BLaER1 (cell line): ENCODE measurements at regions not wholly inside any gene's neighbourhood (a gene's known extent, or its start where the extent isn't known, plus 50 kb on each side); places are given as distances from the start of the nearest gene placed in this dataset.

Source experiments
- H3K27ac ChIP-seq: shearing (Covaris generic); formaldehyde crosslinking; 2 replicates; pipeline ENCODE4 v1.8.1; 2022
- H3K27me3 ChIP-seq: shearing (Covaris generic); formaldehyde crosslinking; 2 replicates; pipeline ENCODE4 v1.8.1; 2022
- H3K36me3 ChIP-seq: shearing (Covaris generic); formaldehyde crosslinking; 2 replicates; pipeline ENCODE4 v1.8.1; 2022
- H3K4me1 ChIP-seq: shearing (Covaris generic); formaldehyde crosslinking; 2 replicates; pipeline ENCODE4 v1.8.1; 2022
- H3K4me2 ChIP-seq: shearing (Covaris generic); formaldehyde crosslinking; 2 replicates; pipeline ENCODE4 v1.8.1; 2022
- H3K4me3 ChIP-seq: shearing (Covaris generic); formaldehyde crosslinking; 2 replicates; pipeline ENCODE4 v1.8.1; 2022
- H3K9ac ChIP-seq: shearing (Covaris generic); formaldehyde crosslinking; 2 replicates; pipeline ENCODE4 v1.8.1; 2022
- H3K9me3 ChIP-seq: shearing (Covaris generic); formaldehyde crosslinking; 2 replicates; pipeline ENCODE4 v1.8.1; 2022
- H4K20me1 ChIP-seq: shearing (Covaris generic); formaldehyde crosslinking; 2 replicates; pipeline ENCODE4 v1.8.1; 2022
- Cebpa-rat ChIP-seq: shearing (Covaris generic); IDR thresholded peaks from 2 replicates; pipeline ENCODE4 v1.8.1; 2022

DNA sequence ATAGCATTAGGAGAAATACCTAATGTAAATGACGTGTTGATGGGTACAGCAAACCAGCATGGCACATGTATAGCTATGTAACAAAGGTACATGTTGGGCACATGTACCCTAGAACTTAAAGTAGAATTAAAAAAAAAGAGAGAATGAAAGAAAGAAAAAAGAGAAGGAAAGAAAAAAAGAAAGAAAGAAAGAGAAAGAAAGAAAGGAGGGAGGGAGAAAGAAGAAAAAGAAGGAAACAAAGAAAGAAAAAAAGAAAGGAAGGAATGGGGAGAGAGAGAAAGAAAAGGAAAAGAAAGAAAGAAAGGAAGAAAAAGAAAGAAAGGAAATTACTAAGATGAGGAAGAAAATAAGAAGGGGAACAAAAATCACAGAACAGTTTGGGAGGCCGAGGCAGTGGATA lies 925.5 kb downstream of the LRFN5 start:
- no peak for TF ChIP-seq Cebpa-rat
- H3K9ac ChIP-seq = no peak overlapping the region
- no peak overlapping the region for H3K4me3 ChIP-seq
- no peaks in the 10 kb centered on the region for H3K36me3 ChIP-seq
- no peak overlapping the region for H3K4me2 ChIP-seq
- no peaks in the 10 kb centered on the region for H3K27me3 ChIP-seq
- no peak overlapping the region for H3K27ac ChIP-seq
- no peaks in the 10 kb centered on the region for H3K4me1 ChIP-seq
- H4K20me1 ChIP-seq = no peaks in the 10 kb centered on the region
- H3K9me3 ChIP-seq = no peaks in the 10 kb centered on the region

DNA sequence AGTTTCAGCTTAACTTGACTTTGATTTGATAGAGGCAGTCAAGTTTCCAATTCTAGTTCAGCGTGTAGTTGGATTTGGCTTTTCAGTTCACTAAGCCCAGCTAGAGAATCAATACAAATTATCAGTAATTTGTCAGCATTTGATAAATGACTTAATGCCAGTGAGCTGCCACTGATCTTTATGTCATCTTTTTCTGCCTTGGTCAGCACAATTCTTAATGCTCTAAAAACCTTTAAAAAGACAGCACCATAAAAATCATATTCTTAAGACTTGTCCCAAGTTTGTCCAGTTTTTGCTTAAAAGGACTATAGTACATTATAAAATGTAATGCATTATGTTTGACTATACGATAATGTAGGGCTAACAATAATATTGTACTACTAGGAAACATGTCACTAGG lies 920.5 kb downstream of the LRFN5 start:
- Histone ChIP-seq H3K27me3 (no peaks in the 10 kb centered on the region), H3K27ac (no peak overlapping the region), H3K4me1 (0 out of 2 replicates have a peak, but pooled peaks cover 6% of the 10 kb centered on the region), H3K4me2 (no peak overlapping the region), H3K4me3 (no peak overlapping the region), H4K20me1 (no peaks in the 10 kb centered on the region), H3K9me3 (no peaks in the 10 kb centered on the region), H3K9ac (no peak overlapping the region), H3K36me3 (no peaks in the 10 kb centered on the region)
- TF ChIP-seq Cebpa-rat = no peak

DNA sequence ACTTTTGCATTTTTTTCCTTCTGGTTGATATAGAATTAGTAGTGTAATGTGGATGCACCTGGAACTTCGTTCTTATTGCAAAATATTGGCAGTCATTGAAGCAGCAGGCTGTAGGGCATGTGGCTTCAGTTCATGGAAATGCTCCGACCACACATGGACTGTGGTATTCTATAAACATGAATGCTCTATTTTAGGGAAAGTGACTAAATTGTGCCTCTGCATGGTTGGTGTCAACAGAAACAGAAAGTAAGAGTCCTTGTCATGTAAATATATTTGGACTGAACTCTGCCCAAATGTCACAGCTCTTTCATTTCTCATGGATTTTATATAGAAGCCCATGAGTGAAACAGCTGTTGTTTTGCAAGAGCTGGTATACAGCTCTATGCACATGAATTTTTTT lies 917.0 kb downstream of the LRFN5 start:
- Histone ChIP-seq H3K9me3 (no peaks in the 10 kb centered on the region), H3K4me1 (0 out of 2 replicates have a peak, but pooled peaks cover 6% of the 10 kb centered on the region), H3K4me3 (no peak overlapping the region), H3K36me3 (no peaks in the 10 kb centered on the region), H3K27me3 (no peaks in the 10 kb centered on the region), H3K4me2 (no peak overlapping the region; the same call in 1 of the 2 replicates), H4K20me1 (no peaks in the 10 kb centered on the region), H3K27ac (no peak overlapping the region), H3K9ac (no peak overlapping the region)
- TF ChIP-seq Cebpa-rat = no peak

- Histone ChIP-seq H3K27ac (no peak overlapping the region), H3K4me1 (no peaks in the 10 kb centered on the region), H3K4me2 (no peak overlapping the region), H3K9me3 (no peaks in the 10 kb centered on the region), H3K27me3 (no peaks in the 10 kb centered on the region), H3K9ac (no peak overlapping the region), H4K20me1 (no peaks in the 10 kb centered on the region), H3K4me3 (no peak overlapping the region), H3K36me3 (no peaks in the 10 kb centered on the region)
- TF ChIP-seq Cebpa-rat = no peak
Measured at GRCh38 chr14:42517806-42518500, 911.3 kb downstream of the LRFN5 start.

- no peak overlapping the region for H3K27ac ChIP-seq
- H3K4me2 ChIP-seq = no peak overlapping the region
- no peaks in the 10 kb centered on the region for H3K36me3 ChIP-seq
- no peak for TF ChIP-seq Cebpa-rat
- H3K27me3 ChIP-seq = no peaks in the 10 kb centered on the region
- no peak overlapping the region for H3K9ac ChIP-seq
- H4K20me1 ChIP-seq = no peaks in the 10 kb centered on the region
- no peaks in the 10 kb centered on the region for H3K4me1 ChIP-seq
- no peak overlapping the region for H3K4me3 ChIP-seq
- H3K9me3 ChIP-seq = no peaks in the 10 kb centered on the region
Measured at GRCh38 chr14:42513837-42514236, 907.2 kb downstream of the LRFN5 start.

DNA sequence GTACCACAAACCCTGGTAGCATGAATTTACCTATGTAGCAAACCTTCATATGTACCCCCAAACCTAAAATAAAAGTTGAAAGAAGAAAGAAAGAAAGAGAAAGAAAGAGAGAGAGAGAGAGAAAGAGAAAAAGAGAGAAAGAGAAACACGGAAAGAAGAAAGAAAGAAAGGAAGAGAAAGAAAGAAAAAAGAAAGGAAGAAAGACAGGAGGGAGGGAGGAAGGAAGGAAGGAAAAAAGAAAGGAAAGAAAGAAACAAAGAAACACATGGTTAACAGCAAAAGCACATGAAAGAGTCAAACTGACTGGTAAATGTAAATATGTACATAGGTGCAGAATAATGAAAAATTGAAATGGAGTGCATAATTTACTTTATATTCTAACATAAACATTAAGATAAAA lies 903.4 kb downstream of the LRFN5 start:
- TF ChIP-seq Cebpa-rat = no peak
- Histone ChIP-seq H3K4me1 (no peaks in the 10 kb centered on the region), H3K36me3 (no peaks in the 10 kb centered on the region), H3K27ac (no peak overlapping the region), H3K27me3 (no peaks in the 10 kb centered on the region), H3K9ac (no peak overlapping the region), H4K20me1 (no peaks in the 10 kb centered on the region), H3K9me3 (no peaks in the 10 kb centered on the region), H3K4me2 (no peak overlapping the region), H3K4me3 (no peak overlapping the region)

GRCh38 chr14:42508209-42508946 lies 901.7 kb downstream of the LRFN5 start:
- Histone ChIP-seq H3K27ac (no peak overlapping the region), H3K9ac (no peak overlapping the region), H3K36me3 (no peaks in the 10 kb centered on the region), H3K4me1 (no peaks in the 10 kb centered on the region), H3K9me3 (no peaks in the 10 kb centered on the region), H4K20me1 (no peaks in the 10 kb centered on the region), H3K4me3 (no peak overlapping the region), H3K4me2 (no peak overlapping the region), H3K27me3 (no peaks in the 10 kb centered on the region)
- no peak for TF ChIP-seq Cebpa-rat

- H3K36me3 ChIP-seq = no peaks in the 10 kb centered on the region
- no peaks in the 10 kb centered on the region for H4K20me1 ChIP-seq
- H3K4me1 ChIP-seq = no peaks in the 10 kb centered on the region
- H3K27ac ChIP-seq = no peak overlapping the region
- H3K4me3 ChIP-seq = no peak overlapping the region
- no peak overlapping the region for H3K4me2 ChIP-seq
- H3K9ac ChIP-seq = no peak overlapping the region
- no peaks in the 10 kb centered on the region for H3K27me3 ChIP-seq
- no peak for TF ChIP-seq Cebpa-rat
- H3K9me3 ChIP-seq = no peaks in the 10 kb centered on the region
Measured at GRCh38 chr14:42504433-42504832, 897.8 kb downstream of the LRFN5 start.

- Histone ChIP-seq H3K4me1 (no peaks in the 10 kb centered on the region), H3K4me2 (no peak overlapping the region), H3K4me3 (no peak overlapping the region)
Measured at GRCh38 chr14:42499137-42499536, 892.5 kb downstream of the LRFN5 start.

DNA sequence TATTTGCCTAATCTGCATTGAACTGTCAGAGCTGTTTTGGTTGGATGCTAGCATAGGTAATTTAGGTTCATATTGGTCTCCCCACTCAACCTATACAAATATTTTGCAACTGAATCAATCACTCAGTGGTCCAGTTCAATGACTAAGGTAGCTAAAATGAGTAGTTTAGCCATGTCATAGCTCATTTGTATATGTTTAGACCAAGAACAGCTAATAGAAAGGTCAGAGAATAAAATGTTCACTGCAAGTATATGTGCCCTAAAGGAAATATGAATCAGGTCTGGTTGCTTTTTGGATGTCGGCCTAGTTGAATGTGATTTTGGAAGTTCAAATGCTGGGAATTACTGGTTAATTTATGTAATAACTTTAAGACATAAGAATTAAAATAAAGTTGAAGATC lies 883.9 kb downstream of the LRFN5 start:
- no peaks in the 10 kb centered on the region for H3K4me1 ChIP-seq
- no peak overlapping the region for H3K4me3 ChIP-seq
- no peak for TF ChIP-seq Cebpa-rat
- H3K27ac ChIP-seq = no peak overlapping the region
- no peaks in the 10 kb centered on the region for H3K9me3 ChIP-seq
- no peaks in the 10 kb centered on the region for H3K36me3 ChIP-seq
- H3K4me2 ChIP-seq = no peak overlapping the region
- no peaks in the 10 kb centered on the region for H4K20me1 ChIP-seq
- no peaks in the 10 kb centered on the region for H3K27me3 ChIP-seq
- no peak overlapping the region for H3K9ac ChIP-seq

More at GRCh38 chr14:42499137-42499536, 892.5 kb downstream of the LRFN5 start:
- Histone ChIP-seq H3K36me3 (no peaks in the 10 kb centered on the region), H3K9me3 (no peaks in the 10 kb centered on the region), H3K27ac (no peak overlapping the region), H3K27me3 (no peaks in the 10 kb centered on the region), H3K9ac (no peak overlapping the region), H4K20me1 (no peaks in the 10 kb centered on the region)
- TF ChIP-seq Cebpa-rat = no peak
